Fibroblast of the conjunctiva (primary cell): ENCODE measurements at regions not wholly inside any gene's neighbourhood (a gene's known extent, or its start where the extent isn't known, plus 50 kb on each side); places are given as distances from the start of the nearest gene placed in this dataset.
"Not testable (repeated sequence)": the region's sequence is repeated elsewhere in the genome, so short reads cannot be mapped to it uniquely, and the experiment has no call there.

Experiments used
- DNase-seq: peaks from one replicate; pipeline ENCODE4 v3.0.0-alpha.2; 2010; ENCODE audit warnings: low read depth

DNA sequence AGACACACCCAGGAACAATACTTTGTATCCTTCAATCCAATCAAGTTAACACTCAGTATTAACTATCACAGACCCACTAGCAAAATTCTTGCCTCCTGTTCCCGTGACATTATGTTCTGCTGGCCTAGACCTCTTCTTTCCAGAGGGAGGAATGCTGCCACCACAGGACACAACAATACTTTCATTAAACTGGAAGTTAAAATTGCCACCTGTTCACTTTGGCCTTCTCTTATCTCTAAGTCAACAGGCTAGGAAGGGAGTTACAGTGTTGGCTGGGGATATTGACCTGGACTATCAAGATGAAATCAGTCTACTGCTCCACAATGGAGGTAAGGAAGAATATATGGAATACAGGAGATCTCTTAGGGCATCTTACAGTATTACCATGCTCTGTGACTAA is 1000.4 kb upstream of the GBE1 start:
- no peak for DNase-seq

DNA sequence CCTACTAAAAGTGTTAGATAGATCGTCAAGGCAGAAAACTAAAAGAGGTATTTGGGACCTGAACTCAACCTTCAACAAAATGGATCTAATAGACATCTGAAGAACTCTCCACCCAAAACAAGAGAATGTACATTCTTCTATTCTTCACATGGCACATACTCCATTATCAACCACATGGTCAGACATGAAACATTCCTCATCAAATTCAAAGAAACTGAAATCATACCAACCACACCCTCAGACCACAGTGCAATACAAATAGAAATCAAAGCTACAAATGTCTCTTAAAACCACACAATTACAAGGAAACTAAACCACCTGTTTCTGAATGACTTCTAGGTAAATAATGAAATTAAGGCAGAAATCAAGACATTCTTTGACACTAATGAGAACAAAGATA is 984.1 kb upstream of the GBE1 start:
- no peak for DNase-seq

DNA sequence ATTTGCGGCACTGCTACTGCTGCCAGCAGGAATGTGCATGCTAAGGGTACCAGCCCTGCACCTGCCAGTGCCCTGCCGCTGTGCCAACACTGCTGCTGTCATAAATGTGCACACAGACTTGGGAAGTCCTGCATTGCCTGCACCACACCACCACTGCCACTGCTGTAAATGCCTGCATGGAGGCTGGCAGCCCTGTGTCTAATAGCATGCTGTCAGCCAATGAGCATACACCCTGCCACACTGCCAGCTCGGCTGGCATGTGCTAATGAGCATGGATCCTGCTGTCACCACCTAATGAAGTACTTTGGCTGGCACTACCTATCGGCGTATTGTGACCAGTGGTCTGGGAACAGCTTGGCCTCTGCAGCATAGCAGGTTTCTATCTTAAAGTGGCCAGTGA is 981.8 kb upstream of the GBE1 start:
- no peak for DNase-seq

DNA sequence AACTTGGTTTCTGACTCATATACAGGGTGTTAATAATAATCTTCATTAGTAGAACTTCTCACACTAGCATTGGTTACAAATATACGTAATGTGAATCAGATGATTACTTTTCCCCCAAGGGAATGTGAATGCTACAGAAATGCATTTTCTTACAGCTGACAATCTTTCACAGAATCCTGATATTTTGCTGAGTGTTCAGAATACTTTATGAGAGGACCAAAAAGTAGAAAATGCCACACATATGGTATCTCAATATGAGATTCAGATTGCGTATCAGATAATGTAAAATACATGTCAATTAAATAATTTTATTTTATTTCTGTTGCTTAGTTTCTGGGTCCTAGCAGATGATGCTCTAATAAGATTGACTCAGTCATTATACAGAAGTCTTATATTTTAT is 979.9 kb upstream of the GBE1 start:
- no peak for DNase-seq

DNA sequence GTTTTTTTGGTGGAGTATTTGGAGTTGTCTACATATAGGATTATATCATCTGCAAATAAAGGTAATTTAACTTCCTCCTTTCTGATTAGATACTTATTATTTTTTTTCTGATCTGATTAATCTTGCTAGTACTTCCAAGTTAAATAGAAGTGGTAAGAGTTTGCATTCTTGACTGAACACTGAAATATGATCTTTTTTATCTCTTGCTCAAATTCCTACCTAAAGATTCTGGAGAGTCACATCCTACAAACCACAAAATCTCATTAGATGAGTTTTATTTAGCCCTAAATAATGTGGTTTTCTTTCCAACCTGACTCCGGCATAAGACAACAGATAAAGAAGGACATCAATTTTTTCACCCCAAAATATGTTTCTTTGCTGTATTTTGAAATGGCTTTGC is 977.9 kb upstream of the GBE1 start:
- DNase-seq = no peak

DNA sequence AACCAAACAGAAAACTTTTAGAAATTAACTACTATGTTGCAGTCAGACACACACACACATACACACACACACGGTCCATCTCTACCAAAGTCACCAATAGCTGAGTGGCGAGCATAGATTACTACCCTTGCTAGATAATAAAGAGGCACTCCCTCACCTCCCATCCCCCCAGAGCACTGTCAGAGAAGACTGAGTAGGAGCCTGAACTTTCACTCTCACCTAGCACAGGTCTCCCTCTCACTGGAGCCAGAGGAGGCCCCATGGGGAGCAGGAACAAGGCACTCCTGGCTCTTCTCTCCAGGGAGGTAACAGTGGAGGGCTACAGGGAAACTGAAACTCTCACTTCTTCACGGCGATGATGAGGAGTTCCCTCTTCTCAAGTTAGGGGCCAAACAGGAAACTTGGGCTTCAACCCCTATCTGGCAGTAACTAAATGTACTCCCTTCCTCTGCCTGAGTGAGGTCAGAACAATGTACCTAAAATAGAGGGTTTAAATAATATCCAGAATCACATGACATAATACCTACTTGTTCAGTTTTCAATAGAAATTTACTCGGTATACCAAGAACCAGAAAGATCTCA is 975.3 kb upstream of the GBE1 start:
- DNase-seq = no peak

DNA sequence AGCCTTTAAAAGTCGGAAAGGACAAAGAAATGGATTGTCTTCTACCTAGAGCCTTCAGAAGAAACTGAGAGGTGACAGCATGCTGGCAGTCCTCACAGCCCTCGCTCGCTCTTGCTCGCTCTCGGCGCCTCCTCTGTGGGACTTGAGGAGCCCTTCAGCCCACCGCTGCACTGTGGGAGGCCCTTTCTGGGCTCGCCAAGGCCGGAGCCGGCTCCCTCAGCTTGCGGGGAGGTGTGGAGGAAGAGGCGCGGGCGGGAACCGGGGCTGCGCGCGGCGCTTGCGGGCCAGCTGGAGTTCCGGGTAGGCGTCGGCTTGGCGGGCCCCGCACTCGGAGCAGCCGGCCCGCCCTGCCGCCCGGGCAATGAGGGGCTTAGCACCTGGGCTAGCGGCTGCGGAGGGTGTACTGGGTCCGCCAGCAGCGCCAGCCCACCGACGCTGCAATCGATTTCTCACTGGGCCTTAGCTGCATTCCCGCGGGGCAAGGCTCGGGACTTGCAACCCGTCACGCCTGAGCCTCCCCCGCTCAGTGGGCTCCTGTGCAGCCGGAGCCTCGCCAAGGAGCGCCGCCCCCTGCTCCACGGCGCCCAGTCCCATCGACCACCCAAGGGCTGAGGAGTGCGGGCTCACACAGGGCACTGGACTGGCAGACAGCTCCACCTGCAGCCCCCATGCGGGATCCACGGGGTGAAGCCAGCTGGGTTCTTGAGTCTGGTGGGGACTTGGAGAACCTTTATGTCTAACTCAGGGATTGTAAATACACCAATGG is 953.8 kb upstream of the GBE1 start:
- DNase-seq = no peak

DNA sequence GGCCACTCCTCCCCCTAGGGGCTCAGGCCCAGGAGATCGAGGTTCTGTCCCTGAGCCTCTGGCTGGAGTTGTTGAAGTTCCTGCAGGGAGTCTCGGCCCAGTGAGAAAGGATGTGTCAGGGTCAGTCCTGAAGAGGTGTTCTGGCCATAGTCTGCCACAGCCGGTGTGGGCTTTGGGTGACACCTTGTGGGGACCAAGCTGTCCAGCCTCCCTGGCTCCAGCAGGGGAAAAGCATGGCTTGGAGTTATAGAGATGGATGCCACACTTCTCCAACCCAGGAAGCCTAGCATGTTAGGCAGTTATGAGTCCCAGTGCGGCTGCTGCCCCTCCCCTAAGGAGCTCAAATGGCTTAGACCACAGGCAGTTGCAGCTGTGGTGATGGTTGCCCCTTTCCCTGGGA is 945.6 kb upstream of the GBE1 start:
- no peak for DNase-seq

DNA sequence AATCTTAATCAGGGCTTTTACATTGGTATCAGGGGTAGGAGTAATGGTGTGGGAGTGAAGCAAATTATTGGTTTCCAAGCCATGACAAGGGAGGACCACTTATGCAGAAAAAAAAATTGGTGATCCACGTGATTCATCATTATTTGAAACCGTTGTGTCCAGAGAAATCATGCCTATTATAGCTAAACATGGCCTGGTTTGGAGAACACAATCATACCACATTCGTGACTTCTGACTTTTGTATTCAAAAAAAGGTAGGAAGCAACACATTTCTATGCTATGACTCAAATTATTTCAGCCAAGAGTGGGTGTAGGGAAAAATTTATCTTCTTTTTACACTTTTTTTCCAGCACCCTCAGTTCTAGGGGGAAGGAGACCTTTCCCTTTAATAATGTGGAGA is 924.3 kb upstream of the GBE1 start:
- no peak for DNase-seq

DNA sequence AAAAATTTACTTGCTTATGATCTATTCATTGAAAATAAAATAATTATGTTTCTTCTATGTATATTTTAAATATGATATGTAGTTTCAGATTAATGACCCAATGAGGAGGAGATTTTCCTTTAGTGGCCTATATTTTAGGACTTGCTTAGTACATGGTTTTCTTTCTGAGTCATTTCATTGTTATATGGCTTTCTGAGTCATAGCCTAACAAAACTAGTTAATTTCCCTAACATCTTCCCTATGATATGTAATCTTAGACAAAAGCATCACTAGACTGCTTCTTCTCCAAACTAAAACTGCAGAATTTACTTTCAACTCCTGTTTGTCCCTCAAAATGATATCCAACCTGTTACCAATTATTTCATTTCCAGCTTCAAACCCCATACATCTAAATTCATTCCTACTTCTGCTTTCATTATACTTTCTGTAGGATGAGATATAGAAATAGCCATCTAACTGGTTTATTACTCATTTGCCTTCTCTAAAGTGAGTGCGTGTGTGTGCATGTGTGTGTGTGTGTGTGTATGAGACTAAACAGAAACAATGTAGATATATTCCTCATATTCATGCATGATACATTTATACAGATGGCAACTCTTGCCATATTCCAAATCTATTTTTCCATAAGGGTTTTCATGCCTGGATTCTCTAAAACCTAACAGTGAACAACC is 915.0 kb upstream of the GBE1 start:
- no peak for DNase-seq

DNA sequence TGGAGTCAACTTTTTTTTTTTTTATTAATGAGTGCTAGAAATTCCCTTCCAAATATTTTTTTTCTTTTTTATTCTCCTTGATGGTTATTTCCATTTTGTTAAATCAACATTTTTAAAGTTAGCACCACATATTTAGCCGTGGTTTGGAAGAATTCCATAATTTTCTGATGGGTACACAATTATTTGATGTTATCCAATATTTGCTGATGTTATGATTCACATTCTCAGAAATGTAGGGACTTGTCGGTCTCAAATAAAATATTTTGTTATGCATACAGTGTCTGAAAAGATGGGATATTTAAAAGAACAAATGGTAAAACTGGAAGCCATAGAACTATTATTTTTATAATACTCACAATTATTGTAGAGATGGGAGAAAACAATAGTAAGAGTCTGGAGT is 911.5 kb upstream of the GBE1 start:
- no peak for DNase-seq

DNA sequence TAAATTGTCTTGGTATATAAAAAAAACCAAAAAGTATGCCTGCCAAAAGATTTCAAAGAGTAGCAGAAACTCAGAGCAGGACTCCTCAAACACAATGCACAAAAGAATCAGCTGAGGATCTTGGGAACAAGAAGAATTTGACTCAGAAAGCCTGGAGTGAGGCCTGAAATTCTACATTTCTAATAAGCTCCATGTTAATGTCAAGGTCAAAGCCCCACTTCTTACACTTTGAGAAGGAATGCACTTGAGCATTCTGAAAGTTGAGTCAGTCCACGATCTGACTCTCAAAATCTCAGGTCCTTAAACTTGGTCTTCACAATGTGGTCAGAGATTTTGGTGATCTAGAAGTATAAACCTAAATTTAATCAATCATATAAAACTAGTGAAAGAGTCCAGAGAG is 910.0 kb upstream of the GBE1 start:
- DNase-seq = no peak

DNA sequence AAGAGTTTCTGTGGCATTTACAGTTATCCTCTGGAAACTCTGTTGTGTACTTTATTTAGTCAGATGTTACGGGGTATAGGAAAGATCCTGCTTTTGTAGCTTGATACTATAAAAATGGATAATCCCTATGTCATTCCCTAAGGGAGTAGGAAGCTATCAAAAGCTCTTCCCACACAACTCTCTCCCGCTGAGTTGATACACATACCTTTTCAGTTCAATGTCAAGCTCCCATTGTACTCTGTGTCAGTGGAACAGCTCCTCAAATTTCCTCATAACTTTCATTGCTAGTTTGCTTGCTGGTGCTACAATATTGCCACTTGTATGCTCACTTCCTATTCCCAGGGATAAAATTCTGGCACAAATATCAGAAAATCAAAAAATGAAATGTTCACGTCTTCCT is 893.3 kb upstream of the GBE1 start:
- DNase-seq = no peak

DNA sequence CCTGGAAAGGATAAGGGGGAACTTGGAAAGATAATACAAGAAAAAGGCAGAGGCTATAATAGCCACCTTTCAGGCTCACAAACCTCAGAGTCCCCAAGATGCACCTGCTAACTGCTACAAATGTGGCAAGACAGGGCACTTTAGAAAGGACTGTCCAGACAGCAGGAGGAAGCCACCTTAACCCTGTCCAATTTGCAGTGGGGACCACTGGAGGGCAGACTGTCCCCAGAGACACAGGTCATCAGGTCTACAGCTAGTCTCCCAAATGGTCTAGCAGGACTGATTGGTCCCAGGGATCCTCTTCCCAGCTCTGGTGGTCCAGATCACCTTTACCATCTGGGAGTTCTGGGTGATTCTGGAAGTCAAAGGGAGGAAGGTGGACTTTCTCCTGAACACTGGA is 882.5 kb upstream of the GBE1 start:
- DNase-seq = no peak

DNA sequence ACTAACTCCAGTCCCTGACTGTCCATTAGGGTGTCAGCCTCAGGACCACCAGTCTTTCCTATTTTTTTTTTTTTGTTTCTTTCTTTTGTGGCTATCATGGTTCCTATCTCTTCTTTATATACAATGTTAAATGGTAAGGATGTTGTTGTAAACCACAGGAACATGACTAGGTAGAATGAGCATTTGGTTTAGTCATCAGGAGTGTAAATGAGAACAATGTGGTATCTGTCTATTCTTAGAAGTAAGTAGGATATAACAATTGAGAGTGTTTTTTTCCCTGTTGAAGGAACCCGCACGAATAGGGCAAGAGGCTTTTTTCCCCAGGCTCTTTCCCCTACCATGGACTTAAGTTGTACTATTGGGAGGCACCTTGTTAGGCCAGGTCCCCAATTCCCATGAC is 880.3 kb upstream of the GBE1 start:
- DNase-seq = no peak

DNA sequence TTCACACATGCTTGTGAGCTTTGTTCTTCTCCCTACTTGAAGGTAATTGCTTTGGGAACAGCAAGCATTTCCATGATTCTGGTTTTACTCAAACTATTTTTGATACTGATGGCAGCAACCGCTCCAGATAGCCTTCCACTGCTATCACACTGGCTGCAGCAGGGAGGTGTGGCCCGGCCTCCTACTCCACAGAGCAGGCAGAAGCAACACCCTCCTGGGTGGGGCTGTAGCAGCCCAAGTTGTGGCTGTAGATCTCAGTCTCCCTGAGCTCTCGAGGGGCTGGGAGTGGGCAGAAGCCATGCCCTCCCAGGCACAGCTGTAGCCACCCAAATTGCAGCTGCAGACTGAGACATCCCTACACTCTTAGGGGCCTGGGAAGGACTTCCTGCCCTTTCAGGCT is 878.8 kb upstream of the GBE1 start:
- DNase-seq = no peak

DNA sequence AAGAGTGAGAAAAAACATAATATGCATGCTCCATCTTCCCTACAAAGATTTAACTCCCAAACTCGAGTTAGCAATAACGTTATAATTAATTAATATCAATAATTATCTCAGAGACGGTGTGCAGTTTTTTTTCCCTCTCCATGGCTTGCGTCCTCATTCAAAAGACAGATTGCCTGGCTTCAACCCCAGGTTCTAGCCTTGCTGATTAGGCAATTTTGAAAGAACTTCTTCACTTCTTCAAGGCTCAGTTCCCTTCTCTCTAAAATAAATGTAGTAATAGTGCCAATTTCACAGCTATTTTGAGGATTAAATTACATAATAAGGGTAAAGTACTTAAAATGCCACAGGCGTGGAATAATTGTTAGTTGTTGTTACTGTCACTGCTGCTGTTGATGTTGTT is 876.1 kb upstream of the GBE1 start:
- DNase-seq = no peak

DNA sequence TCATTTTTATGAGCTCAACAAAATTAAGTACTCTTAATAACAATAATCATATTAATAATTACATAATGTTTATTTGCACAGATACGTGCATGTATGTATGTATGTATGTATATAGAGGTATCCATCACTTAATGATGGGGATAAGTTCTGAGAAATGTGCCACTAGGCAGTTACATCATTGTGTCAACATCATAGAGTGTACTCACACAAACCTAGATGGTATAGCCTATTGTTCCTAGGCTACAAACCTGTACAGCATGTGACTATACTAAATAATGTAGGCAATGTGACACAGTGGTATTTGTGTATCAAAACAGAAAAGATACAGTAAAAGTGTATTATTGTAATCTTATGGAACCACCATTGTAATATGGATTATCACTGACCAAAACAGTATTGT is 874.7 kb upstream of the GBE1 start:
- no peak for DNase-seq

DNA sequence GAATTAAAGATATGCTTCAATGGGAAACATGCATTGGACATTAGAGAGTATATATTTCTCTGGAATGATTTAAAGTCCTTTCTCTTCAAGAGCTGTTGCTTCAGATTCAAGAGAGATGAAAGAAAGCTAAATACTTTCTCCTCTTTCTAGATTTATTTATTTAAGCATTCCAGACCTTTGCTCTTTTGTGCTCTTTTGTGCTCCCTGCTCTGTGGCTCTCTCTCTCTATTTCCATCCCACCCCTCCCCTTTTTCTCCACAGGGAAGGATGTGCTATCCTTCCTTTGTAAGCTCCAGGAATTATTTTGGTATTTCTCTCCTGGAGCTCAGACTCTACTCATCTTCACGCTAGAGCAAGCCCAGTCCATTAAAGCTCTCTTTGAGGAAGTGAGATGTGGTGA is 871.9 kb upstream of the GBE1 start:
- DNase-seq = no peak

DNA sequence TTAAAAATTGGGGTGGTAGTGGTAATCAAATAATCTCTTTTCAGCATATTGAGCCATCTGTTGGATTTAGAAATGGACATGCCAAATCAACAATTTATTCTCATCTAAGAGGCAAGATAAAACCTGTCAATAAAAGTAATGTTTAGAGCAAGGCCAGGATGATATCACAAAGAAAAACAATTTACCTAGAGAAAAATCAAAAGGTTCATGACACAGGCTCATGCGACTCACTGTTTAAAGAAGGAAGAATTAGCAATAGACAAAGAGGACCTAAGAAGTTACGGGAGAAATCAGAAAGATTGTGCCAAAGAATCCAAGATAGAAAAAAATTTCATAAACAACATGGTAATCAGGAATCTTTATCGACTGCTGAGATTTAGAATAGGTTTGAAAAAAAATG is 868.5 kb upstream of the GBE1 start:
- DNase-seq = no peak

DNA sequence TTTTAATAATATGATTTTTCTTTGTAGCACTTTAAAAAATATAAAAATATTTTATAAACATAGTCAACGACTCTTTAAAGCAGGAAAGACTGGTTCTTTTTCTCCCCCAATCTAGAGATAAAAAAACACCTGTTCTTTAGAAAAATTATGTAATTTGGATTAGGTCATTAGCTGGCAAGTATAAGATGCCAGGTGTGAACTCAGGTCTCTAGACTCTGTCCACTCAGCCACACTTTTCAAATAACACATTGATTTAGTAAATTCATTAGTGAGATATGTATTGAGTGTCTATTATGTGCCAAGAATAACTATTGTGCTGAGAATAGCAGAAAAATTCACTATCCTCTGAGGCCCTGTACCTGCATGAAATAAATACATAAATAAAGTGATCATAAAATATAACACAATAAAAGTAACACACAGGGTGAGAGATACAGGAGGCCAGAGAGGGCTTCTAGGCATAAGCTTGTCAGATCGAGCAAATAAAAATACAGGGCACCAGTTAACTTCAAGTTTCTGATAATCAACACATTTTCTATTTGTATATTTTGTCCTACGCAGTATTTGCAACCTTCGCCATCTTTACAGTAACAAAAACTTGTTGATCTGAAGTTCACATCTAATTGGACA is 867.1 kb upstream of the GBE1 start:
- DNase-seq = no peak

DNA sequence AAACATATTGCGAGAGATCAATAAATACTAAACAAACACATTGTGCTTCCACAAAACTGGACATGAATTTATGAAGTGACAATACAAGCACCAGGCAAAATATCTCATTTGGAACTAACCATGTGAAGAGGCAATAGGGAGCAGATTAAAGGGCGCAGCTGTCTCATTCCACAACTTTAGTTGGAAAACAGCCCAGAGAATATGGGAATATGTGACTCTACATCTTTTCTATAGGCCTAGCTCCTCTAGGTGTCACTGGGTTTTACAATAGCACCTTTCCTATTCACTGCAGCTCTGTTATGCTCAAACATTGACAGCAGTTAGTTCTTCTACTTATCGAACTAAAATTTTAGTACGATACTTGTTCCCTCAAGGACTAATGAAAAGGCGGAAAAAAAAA is 866.3 kb upstream of the GBE1 start:
- no peak for DNase-seq

DNA sequence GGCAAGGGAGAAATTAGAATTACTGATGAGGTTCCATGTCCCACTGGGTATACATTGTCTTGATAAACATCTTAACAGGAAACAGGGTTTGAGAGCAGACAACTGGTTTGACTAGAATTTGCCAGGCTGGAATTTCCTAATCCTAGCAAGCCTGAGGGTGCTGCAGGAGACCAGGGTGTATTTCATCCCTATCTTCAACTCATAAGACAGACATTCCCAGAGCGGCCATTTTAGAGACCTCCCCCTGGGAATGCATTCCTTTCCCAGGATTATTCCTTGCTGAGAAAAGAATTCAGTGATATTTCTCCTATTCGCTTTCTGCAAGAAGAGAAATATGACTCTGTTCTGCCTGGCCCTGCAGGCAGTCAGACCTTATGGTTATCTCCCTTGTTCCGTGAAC is 859.3 kb upstream of the GBE1 start:
- not testable (repeated sequence) for DNase-seq
